ENCODE measurements at regions not wholly inside any gene's neighbourhood (a gene's known extent, or its start where the extent isn't known, plus 50 kb on each side); places are given as distances from the start of the nearest gene placed in this dataset.
A peak's percentile ranks its signal among the peaks of the same experiment; 100 is the strongest.

- TF ChIP-seq CTCF (IDR thresholded peaks at IDR 0.05; ENCODE audit: unreplicated experiment in 3 of 3) = no peak
- no peaks in the 10 kb centered on the region for H3K36me3 Mint-ChIP-seq (ENCODE audit: low read depth)
- no peak overlapping the region for H3K4me3 Mint-ChIP-seq
- H3K9me3 Mint-ChIP-seq = peaks cover 9% of the 10 kb centered on the region
- H3K27ac Mint-ChIP-seq = peak overlapping the region in 1 of 3 experiments; percentile 9
- peaks cover 20% of the 10 kb centered on the region for H3K27me3 Mint-ChIP-seq (ENCODE audit: low read depth)
- H3K4me1 Mint-ChIP-seq = no peaks in the 10 kb centered on the region
Measured at GRCh38 chr1:221076391-221076811, 197.2 kb downstream of the HLX start.

DNA sequence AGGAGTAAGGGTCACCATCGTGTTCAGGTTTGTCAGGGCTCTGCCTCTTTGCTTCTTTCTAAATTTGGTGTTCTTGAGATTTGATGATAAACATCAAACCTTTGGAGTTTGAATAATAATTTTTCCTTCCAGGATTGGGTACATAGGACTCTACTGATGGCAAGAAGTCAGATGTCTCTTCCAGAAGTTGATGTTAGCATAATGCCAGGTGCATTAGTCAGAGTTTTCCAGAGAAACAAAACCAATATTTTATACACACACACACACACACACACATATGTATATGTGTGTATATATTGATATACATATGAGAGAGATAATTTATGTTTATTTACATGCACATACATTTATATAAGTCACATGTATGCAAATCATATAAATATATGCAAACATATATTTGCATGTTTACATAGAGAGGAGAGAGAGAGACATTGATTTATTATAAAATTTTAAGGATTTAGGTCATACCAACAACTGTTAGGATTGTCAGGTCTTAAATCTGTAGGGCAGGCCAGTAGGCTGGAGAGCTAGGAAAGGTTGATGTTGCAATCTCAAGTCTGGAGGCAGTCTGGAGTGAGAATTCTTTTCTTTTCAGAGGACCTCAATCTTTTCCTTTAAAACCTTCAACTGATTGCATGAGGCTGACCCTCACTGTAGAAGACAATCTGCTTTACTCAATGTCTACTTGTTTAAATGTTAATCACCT is 199.2 kb downstream of the HLX start:
- Mint-ChIP-seq H3K4me3 (no peak overlapping the region), H3K4me1 (no peaks in the 10 kb centered on the region), H3K27ac (no peak overlapping the region), H3K27me3 (ENCODE audit: low read depth) (peaks cover 20% of the 10 kb centered on the region), H3K36me3 (ENCODE audit: low read depth) (no peaks in the 10 kb centered on the region), H3K9me3 (peaks cover 6% of the 10 kb centered on the region)
- TF ChIP-seq CTCF (IDR thresholded peaks at IDR 0.05; ENCODE audit: unreplicated experiment in 3 of 3) = no peak

GRCh38 chr1:221083902-221084301 is 204.7 kb downstream of the HLX start:
- Mint-ChIP-seq H3K4me3 (no peak overlapping the region), H3K36me3 (ENCODE audit: low read depth) (no peaks in the 10 kb centered on the region), H3K9me3 (peaks cover 4% of the 10 kb centered on the region), H3K27me3 (ENCODE audit: low read depth) (peaks cover 7% of the 10 kb centered on the region), H3K27ac (no peak overlapping the region), H3K4me1 (no peaks in the 10 kb centered on the region)
- no peak for TF ChIP-seq CTCF (IDR thresholded peaks at IDR 0.05; ENCODE audit: unreplicated experiment in 3 of 3)

GRCh38 chr1:221084681-221085080 is 205.4 kb downstream of the HLX start:
- H3K4me3 Mint-ChIP-seq = no peak overlapping the region
- no peaks in the 10 kb centered on the region for H3K36me3 Mint-ChIP-seq (ENCODE audit: low read depth)
- TF ChIP-seq CTCF (IDR thresholded peaks at IDR 0.05; ENCODE audit: unreplicated experiment in 3 of 3) = no peak
- peaks cover 2% of the 10 kb centered on the region for H3K27me3 Mint-ChIP-seq (ENCODE audit: low read depth)
- no peak overlapping the region for H3K27ac Mint-ChIP-seq
- peaks cover 4% of the 10 kb centered on the region for H3K9me3 Mint-ChIP-seq
- no peaks in the 10 kb centered on the region for H3K4me1 Mint-ChIP-seq

DNA sequence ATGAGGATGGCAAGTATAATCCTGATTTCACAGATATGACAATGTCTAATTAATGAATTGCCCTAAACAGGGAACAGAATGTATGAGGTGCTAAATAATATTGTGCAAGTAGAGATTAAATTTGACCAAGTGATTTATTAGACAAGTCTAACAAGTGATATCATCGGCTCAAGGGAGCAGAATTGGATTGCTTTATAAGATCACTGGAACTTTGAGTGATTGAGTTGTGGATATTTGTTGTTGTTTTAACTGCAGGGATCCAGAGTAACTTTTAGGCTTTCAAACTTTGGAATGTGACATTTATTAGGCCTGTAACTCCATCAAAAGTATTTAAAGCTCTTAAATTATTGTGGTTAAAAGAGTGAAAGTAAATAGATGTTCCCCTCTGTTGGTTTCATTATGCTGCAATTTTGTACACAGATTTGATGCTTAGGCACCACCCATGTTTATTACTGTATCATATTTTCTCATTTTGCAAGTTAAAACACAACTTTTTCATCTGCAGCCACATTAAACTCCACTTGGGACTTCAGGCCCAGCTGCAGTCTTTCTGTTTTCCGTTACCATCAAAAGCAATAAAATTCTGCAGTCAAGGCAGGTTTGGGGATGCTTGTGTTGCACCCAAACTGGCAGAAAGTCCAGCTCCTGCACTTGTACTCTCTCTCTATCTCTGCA is 206.6 kb downstream of the HLX start:
- no peaks in the 10 kb centered on the region for H3K36me3 Mint-ChIP-seq (ENCODE audit: low read depth)
- no peak for TF ChIP-seq CTCF (IDR thresholded peaks at IDR 0.05; ENCODE audit: unreplicated experiment in 3 of 3)
- H3K4me1 Mint-ChIP-seq = no peaks in the 10 kb centered on the region
- no peaks in the 10 kb centered on the region for H3K27me3 Mint-ChIP-seq (ENCODE audit: low read depth)
- H3K9me3 Mint-ChIP-seq = no peaks in the 10 kb centered on the region
- H3K27ac Mint-ChIP-seq = no peak overlapping the region
- H3K4me3 Mint-ChIP-seq = no peak overlapping the region

GRCh38 chr1:221087919-221088318 is 208.7 kb downstream of the HLX start:
- Mint-ChIP-seq H3K4me1 (no peaks in the 10 kb centered on the region), H3K9me3 (no peaks in the 10 kb centered on the region), H3K4me3 (no peak overlapping the region), H3K27ac (no peak overlapping the region), H3K36me3 (ENCODE audit: low read depth) (no peaks in the 10 kb centered on the region), H3K27me3 (ENCODE audit: low read depth) (no peaks in the 10 kb centered on the region)
- TF ChIP-seq CTCF (IDR thresholded peaks at IDR 0.05; ENCODE audit: unreplicated experiment in 3 of 3) = no peak

Data from nephron (organoid).